Epithelial cell of proximal tubule (primary cell): ENCODE measurements at regions not wholly inside any gene's neighbourhood (a gene's known extent, or its start where the extent isn't known, plus 50 kb on each side); places are given as distances from the start of the nearest gene placed in this dataset.

Experiments
- DNase-seq: peaks from one replicate; pipeline ENCODE4 v3.0.0-alpha.2; 2011; ENCODE audit warnings: low read depth
- H3K4me3 ChIP-seq: 2 replicates; pipeline ENCODE4 v1.5.1; 2011; ENCODE audit warnings: low read depth, mild to moderate bottlenecking, low read length
- CTCF ChIP-seq: conservative IDR thresholded peaks from 2 replicates; pipeline ENCODE4 v1.5.1; 2012; ENCODE audit warnings: low read depth, mild to moderate bottlenecking, low read length

- no peak for DNase-seq
- no peak for TF ChIP-seq CTCF
- no peak overlapping the region for H3K4me3 ChIP-seq
Observed at GRCh38 chr2:118535171-118535817, 312.2 kb downstream of the EN1 start.

GRCh38 chr2:118530976-118531375 is 316.5 kb downstream of the EN1 start:
- no peak overlapping the region for H3K4me3 ChIP-seq
- DNase-seq, result no peak
- no peak for TF ChIP-seq CTCF

GRCh38 chr2:118529908-118530599 is 317.4 kb downstream of the EN1 start:
- H3K4me3 ChIP-seq, result no peak overlapping the region
- TF ChIP-seq CTCF, result no peak
- no peak for DNase-seq

- TF ChIP-seq CTCF, result no peak
- H3K4me3 ChIP-seq, result no peak overlapping the region
- no peak for DNase-seq
Observed at GRCh38 chr2:118527571-118527970, 319.9 kb downstream of the EN1 start.

- no peak overlapping the region for H3K4me3 ChIP-seq
- DNase-seq, result no peak
- no peak for TF ChIP-seq CTCF
Observed at GRCh38 chr2:118525346-118525745, 322.1 kb downstream of the EN1 start.

GRCh38 chr2:118524911-118525310 is 322.5 kb downstream of the EN1 start:
- no peak overlapping the region for H3K4me3 ChIP-seq
- TF ChIP-seq CTCF, result no peak
- no peak for DNase-seq

- TF ChIP-seq CTCF, result no peak
- no peak for DNase-seq
- no peak overlapping the region for H3K4me3 ChIP-seq
Observed at GRCh38 chr2:118523761-118524160, 323.7 kb downstream of the EN1 start.
